NCI-H1694 treated with DMSO at 0.1 percent for 48 hours (cell line): ENCODE measurements at regions not wholly inside any gene's neighbourhood (a gene's known extent, or its start where the extent isn't known, plus 50 kb on each side); places are given as distances from the start of the nearest gene placed in this dataset.
"Not testable (repeated sequence)": the region's sequence is repeated elsewhere in the genome, so short reads cannot be mapped to it uniquely, and the experiment has no call there.

ENCODE experiments used
- DNase-seq: peaks from one replicate; lab custom pipeline; 2025; lab: John Stamatoyannopoulos, UW

GRCh38 chr7:79778786-79779770 is 325.6 kb upstream of the MAGI2 start:
- no peak for DNase-seq

DNA sequence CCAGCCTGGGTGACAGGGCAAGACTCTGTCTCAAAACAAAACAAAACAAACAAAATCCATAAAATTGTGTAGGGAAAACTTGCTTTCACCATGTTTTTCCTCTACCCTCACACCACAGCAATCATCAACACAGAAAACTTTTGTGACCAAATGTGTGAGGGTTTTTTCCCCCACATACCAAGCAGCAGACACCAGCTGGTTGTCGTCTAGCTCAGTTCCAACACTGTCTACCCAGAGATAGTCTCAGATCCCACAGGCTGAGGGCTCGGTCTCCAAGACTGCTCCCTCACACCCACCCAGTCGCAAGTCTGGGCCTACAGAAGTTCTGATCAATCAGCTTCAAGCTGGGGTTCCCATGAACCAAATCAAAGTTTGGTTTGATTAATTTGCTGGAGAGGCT is 322.4 kb upstream of the MAGI2 start:
- no peak for DNase-seq

GRCh38 chr7:79774150-79774549 is 320.7 kb upstream of the MAGI2 start:
- no peak for DNase-seq

DNA sequence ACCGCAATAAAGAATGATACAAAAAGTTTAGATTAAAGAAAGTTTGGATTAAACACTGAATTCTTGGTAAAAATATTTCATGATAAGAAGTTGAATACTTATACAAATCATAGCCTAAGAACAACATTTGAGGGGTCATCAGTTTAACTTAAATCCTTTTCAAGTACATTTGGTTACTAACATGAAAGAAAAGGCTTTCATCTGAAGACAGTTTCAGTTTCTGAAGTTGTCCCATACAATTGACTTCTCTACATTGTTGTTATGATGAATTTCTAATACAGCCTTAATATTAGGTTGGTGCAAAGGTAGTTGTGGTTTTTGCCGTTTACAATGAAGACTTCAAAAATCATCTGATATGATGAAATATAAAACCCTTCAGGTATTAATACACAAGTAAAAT is 317.5 kb upstream of the MAGI2 start:
- DNase-seq = no peak

- no peak for DNase-seq
Observed at GRCh38 chr7:79770063-79770462, 316.6 kb upstream of the MAGI2 start.

GRCh38 chr7:79767876-79768560 is 314.6 kb upstream of the MAGI2 start:
- DNase-seq = not testable (repeated sequence)

DNA sequence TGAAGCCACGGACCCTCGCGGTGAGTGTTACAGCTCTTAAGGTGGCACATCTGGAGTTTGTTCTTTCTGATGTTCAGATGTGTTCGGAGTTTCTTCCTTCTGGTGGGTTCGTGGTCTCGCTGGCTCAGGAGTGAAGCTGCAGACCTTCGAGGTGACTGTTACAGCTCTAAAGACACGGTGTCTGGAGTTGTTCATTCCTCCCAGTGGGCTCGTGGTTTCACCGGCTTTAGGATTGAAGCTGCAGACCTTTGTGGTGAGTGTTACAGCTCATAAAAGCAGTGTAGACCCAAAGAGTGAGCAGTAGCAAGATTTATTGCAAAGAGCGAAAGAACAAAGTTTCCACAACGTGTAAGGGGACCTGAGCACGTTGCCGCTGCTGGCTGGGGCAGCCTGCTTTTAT is 313.7 kb upstream of the MAGI2 start:
- DNase-seq = not testable (repeated sequence)

DNA sequence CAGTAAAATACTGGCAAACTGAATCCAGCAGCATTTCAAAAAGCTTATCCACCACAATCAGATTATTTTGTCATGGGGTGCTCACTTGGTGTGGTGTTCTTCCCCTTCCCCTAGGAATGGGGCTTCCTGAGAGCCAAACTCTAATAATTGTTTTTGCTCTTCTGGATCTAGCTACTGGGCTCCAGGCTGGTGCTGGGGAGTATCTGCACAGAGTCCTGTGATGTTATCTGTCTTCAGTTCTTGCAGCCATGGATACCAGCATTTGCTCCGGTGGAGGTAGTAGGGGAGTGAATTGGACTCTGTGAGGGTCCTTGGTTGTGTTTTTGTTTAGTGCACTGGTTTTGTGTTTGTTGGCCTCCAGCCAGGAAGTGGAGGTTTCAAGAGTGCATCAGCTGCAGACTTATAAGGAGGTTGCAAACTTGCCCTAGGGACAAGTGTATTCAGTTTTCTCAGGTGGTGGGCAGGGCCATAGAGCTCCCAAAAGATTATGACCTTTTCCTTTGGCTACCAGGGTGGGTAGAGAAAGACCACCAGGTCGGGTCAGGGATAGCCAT is 308.5 kb upstream of the MAGI2 start:
- no peak for DNase-seq

DNA sequence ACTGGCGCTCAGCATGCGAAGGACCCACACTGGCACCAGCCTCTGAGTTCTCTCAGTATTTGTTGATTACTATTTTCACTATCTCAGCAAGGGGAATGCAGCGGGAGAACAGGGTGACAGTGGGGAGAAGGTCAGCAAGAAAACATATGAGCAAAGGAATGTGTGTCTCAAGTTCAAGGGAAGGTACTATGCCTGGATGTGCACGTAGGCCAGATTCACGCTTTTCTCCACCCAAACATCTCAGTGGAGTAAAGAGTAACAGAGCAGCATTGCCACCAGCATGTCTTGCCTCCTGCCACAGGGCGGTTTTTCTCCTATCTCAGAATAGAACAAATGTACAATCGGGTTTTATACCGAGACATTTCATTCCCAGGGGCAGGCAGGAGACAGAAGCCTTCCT is 297.5 kb upstream of the MAGI2 start:
- not testable (repeated sequence) for DNase-seq

DNA sequence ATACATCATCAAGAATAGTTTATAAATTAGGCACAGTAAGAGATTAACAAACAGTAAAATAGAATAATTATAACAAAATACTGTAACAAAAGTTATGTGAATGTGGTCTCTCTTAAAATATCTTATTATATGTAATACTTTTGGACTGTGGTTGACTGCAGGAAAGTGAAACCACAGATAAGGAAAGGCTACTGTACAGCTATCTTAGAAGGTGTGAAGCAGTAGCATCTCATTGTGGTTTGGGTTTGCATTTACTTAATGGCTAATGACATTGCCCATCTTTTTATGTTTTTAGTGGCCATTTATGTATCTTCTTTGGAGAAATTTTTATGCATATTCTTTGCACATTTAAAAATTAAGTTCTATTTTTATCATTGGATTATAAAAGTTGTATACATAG is 296.4 kb upstream of the MAGI2 start:
- no peak for DNase-seq

GRCh38 chr7:79741684-79742083 is 288.2 kb upstream of the MAGI2 start:
- no peak for DNase-seq

- DNase-seq = no peak
Observed at GRCh38 chr7:79740076-79740475, 286.6 kb upstream of the MAGI2 start.

- not testable (repeated sequence) for DNase-seq
Observed at GRCh38 chr7:79739036-79739709, 285.7 kb upstream of the MAGI2 start.

DNA sequence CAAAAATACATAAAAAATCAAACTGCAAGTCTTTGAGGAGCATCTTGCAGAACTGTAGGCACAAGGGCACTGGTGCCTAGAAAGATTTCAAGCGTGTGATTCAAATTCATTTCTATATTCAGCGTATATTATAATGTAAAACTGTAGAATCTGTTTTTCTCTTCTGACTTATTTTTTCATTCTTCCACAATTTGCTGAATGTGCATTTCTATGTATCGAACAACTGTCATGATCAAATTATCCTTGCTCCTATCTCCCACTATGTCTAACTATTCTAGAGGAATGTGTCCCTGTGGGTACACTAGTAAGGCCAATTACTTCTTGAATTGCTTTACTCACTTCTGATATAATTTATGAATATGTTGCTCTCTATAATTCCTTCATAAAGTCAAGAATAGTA is 283.0 kb upstream of the MAGI2 start:
- DNase-seq = no peak

DNA sequence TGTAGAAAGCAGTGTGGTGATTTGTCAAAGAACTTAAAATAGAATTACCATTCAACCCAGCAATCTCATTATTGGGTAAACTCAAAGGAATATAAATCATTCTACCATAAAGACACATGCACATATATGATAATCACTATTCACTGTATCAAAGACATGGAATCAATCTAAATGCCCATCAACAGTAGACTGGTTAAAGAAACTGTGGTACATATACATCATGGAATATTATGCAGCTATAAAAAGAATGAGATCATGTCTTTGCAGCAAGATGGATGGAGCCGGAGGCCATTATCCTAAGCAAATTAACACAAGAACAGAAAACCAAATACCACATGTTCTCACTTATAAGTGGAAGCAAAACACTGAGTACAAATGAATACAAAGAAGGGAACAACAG is 281.5 kb upstream of the MAGI2 start:
- DNase-seq = no peak

GRCh38 chr7:79734181-79734580 is 280.7 kb upstream of the MAGI2 start:
- no peak for DNase-seq

- no peak for DNase-seq
Observed at GRCh38 chr7:79732535-79732934, 279.1 kb upstream of the MAGI2 start.

GRCh38 chr7:79730971-79731370 is 277.5 kb upstream of the MAGI2 start:
- no peak for DNase-seq

- no peak for DNase-seq
Observed at GRCh38 chr7:79723833-79724618, 270.6 kb upstream of the MAGI2 start.

DNA sequence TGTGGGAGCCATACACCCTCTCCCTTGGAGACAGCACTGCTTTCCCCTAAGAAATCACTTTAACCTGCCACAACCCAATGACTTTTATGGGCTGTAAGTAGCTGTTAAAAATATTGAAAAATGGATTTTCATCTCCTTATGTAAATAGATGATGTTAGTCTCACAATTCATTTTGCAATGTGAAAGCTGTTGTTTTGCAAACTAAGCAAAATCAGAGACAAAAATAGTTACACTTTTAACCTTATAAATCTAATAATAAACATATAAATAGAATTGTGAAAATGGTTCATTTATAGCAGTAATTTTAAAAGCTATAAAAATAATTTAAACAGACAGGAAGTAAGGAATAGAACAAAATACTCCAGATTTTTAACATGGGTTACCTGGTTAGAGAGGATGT is 268.8 kb upstream of the MAGI2 start:
- DNase-seq = no peak

- no peak for DNase-seq
Observed at GRCh38 chr7:79719216-79719615, 265.7 kb upstream of the MAGI2 start.

DNA sequence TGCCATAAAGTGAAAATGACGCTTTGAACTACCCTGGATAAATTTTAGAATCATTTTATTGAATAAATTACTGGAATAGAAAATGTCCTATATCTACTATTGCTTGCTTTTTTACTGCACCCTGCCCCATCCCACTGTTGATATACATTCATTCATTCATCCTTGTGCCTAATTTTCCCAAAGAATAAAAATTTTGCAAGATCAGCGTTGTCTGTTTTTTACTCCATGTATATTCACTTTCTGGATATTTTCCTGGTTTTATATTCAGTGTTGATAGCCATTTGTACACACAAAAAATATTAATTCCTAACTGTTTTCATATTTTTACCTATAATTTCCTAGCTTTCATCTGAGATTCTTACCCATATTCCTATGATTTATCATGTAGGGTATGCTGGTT is 262.9 kb upstream of the MAGI2 start:
- DNase-seq = no peak
